Stimulated activated CD4-positive, alpha-beta T cell treated with anti-CD3 and anti-CD28 coated beads, Interleukin-15, amount 100 ng/mL, for 24 hours (primary cell): ENCODE measurements at regions not wholly inside any gene's neighbourhood (a gene's known extent, or its start where the extent isn't known, plus 50 kb on each side); places are given as distances from the start of the nearest gene placed in this dataset.
"Not testable (repeated sequence)": the region's sequence is repeated elsewhere in the genome, so short reads cannot be mapped to it uniquely, and the experiment has no call there.

ENCODE experiments used
- DNase-seq: peaks from one replicate; pipeline ENCODE4 v3.0.0-alpha.2; 2020

GRCh38 chr14:101083564-101084435, 180.3 kb upstream of the RTL1 start:
- DNase-seq, result no peak

- no peak for DNase-seq
These were observed 180.9 kb upstream of the RTL1 start for GRCh38 chr14:101084436-101084826.

GRCh38 chr14:101086926-101087325, 183.4 kb upstream of the RTL1 start:
- DNase-seq, result no peak

GRCh38 chr14:101087614-101088394, 184.3 kb upstream of the RTL1 start:
- no peak for DNase-seq

GRCh38 chr14:101088395-101088667, 184.8 kb upstream of the RTL1 start:
- no peak for DNase-seq

GRCh38 chr14:101088714-101089113, 185.2 kb upstream of the RTL1 start:
- no peak for DNase-seq

GRCh38 chr14:101090478-101090877, 187.0 kb upstream of the RTL1 start:
- not testable (repeated sequence) for DNase-seq

GRCh38 chr14:101090976-101091375, 187.5 kb upstream of the RTL1 start:
- no peak for DNase-seq

GRCh38 chr14:101094916-101095315, 191.4 kb upstream of the RTL1 start:
- not testable (repeated sequence) for DNase-seq

GRCh38 chr14:101096551-101096950, 193.0 kb upstream of the RTL1 start:
- DNase-seq, result no peak

- DNase-seq, result no peak
These were observed 193.7 kb upstream of the RTL1 start for GRCh38 chr14:101097109-101097793.

- no peak for DNase-seq
These were observed 194.7 kb upstream of the RTL1 start for GRCh38 chr14:101098177-101098576.

- no peak for DNase-seq
These were observed 195.1 kb upstream of the RTL1 start for GRCh38 chr14:101098641-101099040.

GRCh38 chr14:101101456-101102056, 198.0 kb upstream of the RTL1 start:
- DNase-seq, result no peak

GRCh38 chr14:101102875-101103274, 199.4 kb upstream of the RTL1 start:
- DNase-seq, result no peak

- no peak for DNase-seq
These were observed 199.9 kb upstream of the RTL1 start for GRCh38 chr14:101103321-101103901.

GRCh38 chr14:101104485-101104884, 201.0 kb upstream of the RTL1 start:
- no peak for DNase-seq

GRCh38 chr14:101105045-101105444, 201.5 kb upstream of the RTL1 start:
- DNase-seq, result no peak

GRCh38 chr14:101108579-101109346, 205.2 kb upstream of the RTL1 start:
- DNase-seq, result no peak

GRCh38 chr14:101109347-101109638, 205.8 kb upstream of the RTL1 start:
- no peak for DNase-seq

- DNase-seq, result no peak
These were observed 206.6 kb upstream of the RTL1 start for GRCh38 chr14:101109981-101110728.
